ENCODE measurements at regions not wholly inside any gene's neighbourhood (a gene's known extent, or its start where the extent isn't known, plus 50 kb on each side); places are given as distances from the start of the nearest gene placed in this dataset.

DNA sequence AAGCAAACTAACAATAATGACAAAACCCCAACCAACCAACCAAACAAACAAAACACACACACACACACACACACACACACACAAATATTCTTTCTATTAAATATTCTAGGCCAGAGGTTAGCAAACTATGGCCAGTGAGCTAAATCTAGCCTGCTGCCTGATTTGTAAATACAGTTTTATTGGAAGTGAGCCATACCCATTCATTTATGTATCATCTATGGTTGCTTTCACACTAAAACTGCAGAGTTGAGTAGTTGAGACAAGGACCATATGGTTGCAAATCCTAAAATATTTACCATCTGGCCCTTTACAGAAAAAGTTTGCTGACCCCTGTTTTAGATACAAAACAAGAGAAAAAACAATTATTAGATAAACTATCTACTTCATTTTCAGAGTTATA lies 620.5 kb upstream of the SEMA6A start:
- H3K9me3 ChIP-seq (ENCODE audit: control insufficient read depth, low read length), result no peaks in the 10 kb centered on the region
- H3K36me3 ChIP-seq (ENCODE audit: control insufficient read depth, insufficient read depth, low read length), result no peaks in the 10 kb centered on the region
- H3K4me1 ChIP-seq (ENCODE audit: control insufficient read depth, insufficient read depth, low read length, poor library complexity, severe bottlenecking), result no peaks in the 10 kb centered on the region
- H3K27ac ChIP-seq (ENCODE audit: insufficient read depth, low read length, poor library complexity, severe bottlenecking), result no peak overlapping the region
- H3K27me3 ChIP-seq (replicated peaks; ENCODE audit: control insufficient read depth, insufficient read depth, low read length, poor library complexity, severe bottlenecking), result no peaks in the 10 kb centered on the region
- DNase-seq, result no peak
- H3K4me3 ChIP-seq (ENCODE audit: insufficient read depth, low read depth, low read length, poor library complexity, severe bottlenecking), result no peak overlapping the region

GRCh38 chr5:117191251-117191650 lies 616.6 kb upstream of the SEMA6A start:
- Histone ChIP-seq H3K4me1 (ENCODE audit: control insufficient read depth, insufficient read depth, low read length, poor library complexity, severe bottlenecking) (no peaks in the 10 kb centered on the region), H3K36me3 (ENCODE audit: control insufficient read depth, insufficient read depth, low read length) (no peaks in the 10 kb centered on the region), H3K27me3 (replicated peaks; ENCODE audit: control insufficient read depth, insufficient read depth, low read length, poor library complexity, severe bottlenecking) (no peaks in the 10 kb centered on the region), H3K4me3 (ENCODE audit: insufficient read depth, low read depth, low read length, poor library complexity, severe bottlenecking) (no peak overlapping the region), H3K9me3 (ENCODE audit: control insufficient read depth, low read length) (no peaks in the 10 kb centered on the region), H3K27ac (ENCODE audit: insufficient read depth, low read length, poor library complexity, severe bottlenecking) (no peak overlapping the region)
- no peak for DNase-seq

GRCh38 chr5:117189784-117190183 lies 615.2 kb upstream of the SEMA6A start:
- Histone ChIP-seq H3K36me3 (ENCODE audit: control insufficient read depth, insufficient read depth, low read length) (no peaks in the 10 kb centered on the region), H3K27me3 (replicated peaks; ENCODE audit: control insufficient read depth, insufficient read depth, low read length, poor library complexity, severe bottlenecking) (no peaks in the 10 kb centered on the region), H3K9me3 (ENCODE audit: control insufficient read depth, low read length) (no peaks in the 10 kb centered on the region), H3K4me1 (ENCODE audit: control insufficient read depth, insufficient read depth, low read length, poor library complexity, severe bottlenecking) (no peaks in the 10 kb centered on the region), H3K4me3 (ENCODE audit: insufficient read depth, low read depth, low read length, poor library complexity, severe bottlenecking) (no peak overlapping the region), H3K27ac (ENCODE audit: insufficient read depth, low read length, poor library complexity, severe bottlenecking) (no peak overlapping the region)
- DNase-seq, result no peak

DNA sequence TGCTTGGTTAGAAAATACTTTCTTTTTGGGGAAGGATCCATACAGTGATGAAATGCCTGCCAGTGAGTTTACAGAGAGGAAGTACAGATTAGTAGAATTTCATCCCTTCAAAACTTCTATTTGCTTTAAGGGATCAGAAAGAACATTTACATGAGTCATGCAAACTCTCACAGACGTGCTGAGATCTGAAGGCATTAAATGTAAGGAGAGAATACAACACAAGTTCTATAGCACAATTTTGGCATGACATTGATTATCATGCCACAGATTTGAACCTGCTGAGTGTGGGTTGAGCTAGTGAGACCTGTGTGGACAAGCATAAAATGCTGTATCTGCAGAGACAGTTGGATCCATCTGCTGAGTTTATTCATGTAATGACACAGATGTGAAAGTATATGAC lies 613.6 kb upstream of the SEMA6A start:
- no peaks in the 10 kb centered on the region for H3K4me1 ChIP-seq (ENCODE audit: control insufficient read depth, insufficient read depth, low read length, poor library complexity, severe bottlenecking)
- no peak overlapping the region for H3K27ac ChIP-seq (ENCODE audit: insufficient read depth, low read length, poor library complexity, severe bottlenecking)
- no peak overlapping the region for H3K4me3 ChIP-seq (ENCODE audit: insufficient read depth, low read depth, low read length, poor library complexity, severe bottlenecking)
- no peaks in the 10 kb centered on the region for H3K9me3 ChIP-seq (ENCODE audit: control insufficient read depth, low read length)
- H3K36me3 ChIP-seq (ENCODE audit: control insufficient read depth, insufficient read depth, low read length), result no peaks in the 10 kb centered on the region
- no peak for DNase-seq
- H3K27me3 ChIP-seq (replicated peaks; ENCODE audit: control insufficient read depth, insufficient read depth, low read length, poor library complexity, severe bottlenecking), result no peaks in the 10 kb centered on the region

- H3K36me3 ChIP-seq (ENCODE audit: control insufficient read depth, insufficient read depth, low read length), result no peaks in the 10 kb centered on the region
- H3K4me3 ChIP-seq (ENCODE audit: insufficient read depth, low read depth, low read length, poor library complexity, severe bottlenecking), result no peak overlapping the region
- no peaks in the 10 kb centered on the region for H3K4me1 ChIP-seq (ENCODE audit: control insufficient read depth, insufficient read depth, low read length, poor library complexity, severe bottlenecking)
- no peaks in the 10 kb centered on the region for H3K9me3 ChIP-seq (ENCODE audit: control insufficient read depth, low read length)
- DNase-seq, result no peak
- no peak overlapping the region for H3K27ac ChIP-seq (ENCODE audit: insufficient read depth, low read length, poor library complexity, severe bottlenecking)
- no peaks in the 10 kb centered on the region for H3K27me3 ChIP-seq (replicated peaks; ENCODE audit: control insufficient read depth, insufficient read depth, low read length, poor library complexity, severe bottlenecking)
These were observed 612.1 kb upstream of the SEMA6A start for GRCh38 chr5:117186751-117187150.

- no peak overlapping the region for H3K4me3 ChIP-seq (ENCODE audit: insufficient read depth, low read depth, low read length, poor library complexity, severe bottlenecking)
- no peaks in the 10 kb centered on the region for H3K27me3 ChIP-seq (replicated peaks; ENCODE audit: control insufficient read depth, insufficient read depth, low read length, poor library complexity, severe bottlenecking)
- H3K4me1 ChIP-seq (ENCODE audit: control insufficient read depth, insufficient read depth, low read length, poor library complexity, severe bottlenecking), result no peaks in the 10 kb centered on the region
- H3K36me3 ChIP-seq (ENCODE audit: control insufficient read depth, insufficient read depth, low read length), result no peaks in the 10 kb centered on the region
- no peak overlapping the region for H3K27ac ChIP-seq (ENCODE audit: insufficient read depth, low read length, poor library complexity, severe bottlenecking)
- DNase-seq, result no peak
- H3K9me3 ChIP-seq (ENCODE audit: control insufficient read depth, low read length), result no peaks in the 10 kb centered on the region
These were observed 608.7 kb upstream of the SEMA6A start for GRCh38 chr5:117183326-117183725.

DNA sequence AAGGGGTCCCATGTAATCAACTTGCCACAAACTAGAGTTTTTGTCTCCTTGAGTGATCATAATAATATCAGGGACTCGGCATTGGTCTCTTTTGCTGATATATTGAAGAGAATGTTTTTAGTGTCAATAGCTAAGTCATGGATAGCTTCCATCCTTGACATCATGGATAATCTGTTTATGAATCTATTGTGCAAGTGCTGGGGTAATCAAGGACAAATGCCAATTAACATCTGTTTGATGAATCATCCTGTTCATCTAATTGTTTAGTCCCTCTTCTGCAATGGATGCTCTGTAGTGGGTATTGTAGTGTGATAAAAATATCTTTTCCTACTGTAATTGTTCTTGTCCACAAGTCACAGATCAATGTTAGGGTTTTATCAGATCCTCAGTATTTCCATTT lies 607.5 kb upstream of the SEMA6A start:
- no peak overlapping the region for H3K27ac ChIP-seq (ENCODE audit: insufficient read depth, low read length, poor library complexity, severe bottlenecking)
- DNase-seq, result no peak
- no peaks in the 10 kb centered on the region for H3K9me3 ChIP-seq (ENCODE audit: control insufficient read depth, low read length)
- H3K27me3 ChIP-seq (replicated peaks; ENCODE audit: control insufficient read depth, insufficient read depth, low read length, poor library complexity, severe bottlenecking), result no peaks in the 10 kb centered on the region
- H3K4me1 ChIP-seq (ENCODE audit: control insufficient read depth, insufficient read depth, low read length, poor library complexity, severe bottlenecking), result no peaks in the 10 kb centered on the region
- H3K4me3 ChIP-seq (ENCODE audit: insufficient read depth, low read depth, low read length, poor library complexity, severe bottlenecking), result no peak overlapping the region
- no peaks in the 10 kb centered on the region for H3K36me3 ChIP-seq (ENCODE audit: control insufficient read depth, insufficient read depth, low read length)

GRCh38 chr5:117177302-117177701 lies 602.7 kb upstream of the SEMA6A start:
- Histone ChIP-seq H3K27ac (ENCODE audit: insufficient read depth, low read length, poor library complexity, severe bottlenecking) (no peak overlapping the region), H3K36me3 (ENCODE audit: control insufficient read depth, insufficient read depth, low read length) (no peaks in the 10 kb centered on the region), H3K4me1 (ENCODE audit: control insufficient read depth, insufficient read depth, low read length, poor library complexity, severe bottlenecking) (no peaks in the 10 kb centered on the region), H3K9me3 (ENCODE audit: control insufficient read depth, low read length) (no peaks in the 10 kb centered on the region), H3K27me3 (replicated peaks; ENCODE audit: control insufficient read depth, insufficient read depth, low read length, poor library complexity, severe bottlenecking) (no peaks in the 10 kb centered on the region), H3K4me3 (ENCODE audit: insufficient read depth, low read depth, low read length, poor library complexity, severe bottlenecking) (no peak overlapping the region)
- no peak for DNase-seq

DNA sequence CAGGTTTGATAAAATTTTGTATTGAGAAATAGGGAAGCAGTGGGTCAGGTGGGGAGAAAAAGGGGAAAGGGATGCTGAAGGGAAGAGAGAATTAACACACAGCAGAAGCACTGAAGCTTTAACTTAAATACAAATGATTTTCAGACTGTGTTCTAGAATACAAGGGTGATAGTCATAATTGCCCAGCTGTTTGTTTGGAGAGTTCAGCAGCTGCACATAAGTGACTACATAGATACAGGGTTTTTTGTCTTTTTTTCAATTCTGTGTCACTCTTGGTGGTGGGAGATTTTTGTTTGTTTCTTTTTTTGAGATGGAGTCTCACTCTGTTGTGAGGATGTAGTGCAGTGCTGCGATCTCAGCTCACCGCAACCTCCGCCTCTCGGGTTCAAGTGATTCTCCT lies 590.4 kb upstream of the SEMA6A start:
- no peak overlapping the region for H3K4me3 ChIP-seq (ENCODE audit: insufficient read depth, low read depth, low read length, poor library complexity, severe bottlenecking)

DNA sequence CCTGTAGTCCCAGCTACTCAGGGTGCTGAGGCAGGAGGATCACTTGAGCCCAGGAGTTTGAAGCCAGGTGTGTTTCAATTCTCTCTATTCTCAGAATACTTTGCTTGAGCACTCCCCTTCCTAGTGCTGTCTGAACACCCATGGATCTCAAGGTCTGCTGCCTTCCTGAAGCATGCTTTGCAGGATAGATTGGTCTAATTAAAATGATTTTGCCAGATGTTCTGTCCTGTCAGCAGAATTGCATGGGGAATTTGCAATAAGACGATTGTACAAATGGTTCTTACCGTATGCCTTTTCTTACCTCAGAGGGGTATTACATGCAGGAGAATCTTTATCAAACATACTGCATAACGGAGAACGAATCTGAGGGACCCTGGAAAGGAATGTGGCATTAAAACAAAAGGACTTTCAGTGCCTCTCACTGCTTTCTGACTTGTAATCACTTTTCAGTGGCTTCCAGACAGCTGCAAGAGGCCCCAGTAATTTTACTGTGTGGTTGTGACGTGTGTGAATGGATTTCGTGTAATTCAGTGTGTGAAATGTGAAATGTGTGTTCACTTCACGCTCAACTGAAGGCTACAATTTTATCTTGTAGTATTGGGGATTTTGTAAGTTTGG lies 587.2 kb upstream of the SEMA6A start:
- no peak for DNase-seq
- Histone ChIP-seq H3K9me3 (ENCODE audit: control insufficient read depth, low read length) (no peaks in the 10 kb centered on the region), H3K27me3 (replicated peaks; ENCODE audit: control insufficient read depth, insufficient read depth, low read length, poor library complexity, severe bottlenecking) (no peaks in the 10 kb centered on the region), H3K4me3 (ENCODE audit: insufficient read depth, low read depth, low read length, poor library complexity, severe bottlenecking) (no peak overlapping the region), H3K27ac (ENCODE audit: insufficient read depth, low read length, poor library complexity, severe bottlenecking) (no peak overlapping the region), H3K4me1 (ENCODE audit: control insufficient read depth, insufficient read depth, low read length, poor library complexity, severe bottlenecking) (no peaks in the 10 kb centered on the region), H3K36me3 (ENCODE audit: control insufficient read depth, insufficient read depth, low read length) (no peaks in the 10 kb centered on the region)

More for the DNA sequence above, 590.4 kb upstream of the SEMA6A start:
- no peak overlapping the region for H3K27ac ChIP-seq (ENCODE audit: insufficient read depth, low read length, poor library complexity, severe bottlenecking)
- no peaks in the 10 kb centered on the region for H3K36me3 ChIP-seq (ENCODE audit: control insufficient read depth, insufficient read depth, low read length)
- no peaks in the 10 kb centered on the region for H3K4me1 ChIP-seq (ENCODE audit: control insufficient read depth, insufficient read depth, low read length, poor library complexity, severe bottlenecking)
- H3K27me3 ChIP-seq (replicated peaks; ENCODE audit: control insufficient read depth, insufficient read depth, low read length, poor library complexity, severe bottlenecking), result no peaks in the 10 kb centered on the region
- DNase-seq, result no peak
- no peaks in the 10 kb centered on the region for H3K9me3 ChIP-seq (ENCODE audit: control insufficient read depth, low read length)

Measured in effector memory CD4-positive, alpha-beta T cell (primary cell).